SK-N-SH (cell line): ENCODE measurements at regions not wholly inside any gene's neighbourhood (a gene's known extent, or its start where the extent isn't known, plus 50 kb on each side); places are given as distances from the start of the nearest gene placed in this dataset.

Experiments
- CTCF ChIA-PET: fragments of 300-600, 350-600 bp; formaldehyde crosslinking; extraction: SDS; loops from one replicate; lab custom pipeline; 2021; lab: Yijun Ruan, JAX
- POLR2A ChIA-PET: fragments of 350-600 bp; sonication (Branson Sonifier 250); formaldehyde crosslinking; extraction: SDS; loops from one replicate; lab custom pipeline; 2020; ENCODE audit warnings: antibody characterized with exemption, inconsistent platforms; lab: Yijun Ruan, JAX
- DNase-seq: peaks from one replicate; pipeline ENCODE4 v3.0.0; 2012
- H2AFZ ChIP-seq: fragments of 200-600 bp; sonication (generic); 2 replicates; pipeline ENCODE4 v1.8.1; 2016; ENCODE audit warnings: antibody characterized with exemption, mild to moderate bottlenecking, low read depth
- H3F3A ChIP-seq: fragments of 200-600 bp; sonication (generic); replicated peaks from 2 replicates; pipeline ENCODE3; 2016; ENCODE audit warnings: antibody characterized with exemption, mild to moderate bottlenecking; ENCODE audit not compliant: insufficient read depth
- H3K27ac ChIP-seq, 2 experiments: fragments of 200-500 bp in 1 of 2; fragments of 200-600 bp in 1 of 2; sonication (Bioruptor generic) in 1 of 2; sonication (generic), shearing (Covaris generic) in 1 of 2; 2 replicates each; pipeline versions ENCODE4 v1.5.1 to v1.6.1; 2014 to 2016; ENCODE audit warnings: low read depth in 2 of 2, inconsistent platforms in 1 of 2, low read length in 1 of 2, mild to moderate bottlenecking in 1 of 2, mixed read lengths in 1 of 2
- H3K27me3 ChIP-seq: fragments of 200-600 bp; sonication (generic), shearing (Covaris generic); 2 replicates; pipeline ENCODE4 v1.6.1; 2016; ENCODE audit warnings: mixed run types; ENCODE audit not compliant: insufficient read depth
- H3K36me3 ChIP-seq, 2 experiments: fragments of 200-500 bp in 1 of 2; fragments of 200-600 bp in 1 of 2; sonication (Bioruptor generic) in 1 of 2; sonication (generic) in 1 of 2; replicated peaks in 1 of 2; 2 replicates each; pipeline versions ENCODE3 to v1.5.1; 2014 to 2016; ENCODE audit warnings: low read length in 1 of 2, mild to moderate bottlenecking in 1 of 2; ENCODE audit not compliant: insufficient read depth in 2 of 2, control insufficient read depth in 1 of 2
- H3K4me1 ChIP-seq, 2 experiments: fragments of 200-500 bp in 1 of 2; fragments of 200-600 bp in 1 of 2; sonication (Bioruptor generic) in 1 of 2; sonication (generic), shearing (Covaris generic) in 1 of 2; 2 replicates each; pipeline versions ENCODE4 v1.5.1 to v1.6.1; 2014 to 2016; ENCODE audit warnings: low read depth in 1 of 2, low read length in 1 of 2, mixed run types in 1 of 2; ENCODE audit not compliant: insufficient read depth in 2 of 2, control insufficient read depth in 1 of 2
- H3K4me2 ChIP-seq: fragments of 200-600 bp; sonication (generic), shearing (Covaris generic); 2 replicates; pipeline ENCODE4 v1.6.1; 2017; ENCODE audit warnings: mixed run types
- H3K4me3 ChIP-seq, 2 experiments: fragments of 200-500 bp in 1 of 2; fragments of 200-600 bp in 1 of 2; sonication (Bioruptor generic) in 1 of 2; sonication (generic), shearing (Covaris generic) in 1 of 2; 2 replicates each; pipeline versions ENCODE4 v1.5.1 to v1.8.1; 2014 to 2016; ENCODE audit warnings: low read depth in 2 of 2, inconsistent platforms in 1 of 2, low read length in 1 of 2, mild to moderate bottlenecking in 1 of 2, mixed read lengths in 1 of 2, moderate library complexity in 1 of 2
- H3K79me2 ChIP-seq: fragments of 200-600 bp; sonication (generic); 2 replicates; pipeline ENCODE4 v1.8.1; 2017; ENCODE audit warnings: mild to moderate bottlenecking; ENCODE audit not compliant: insufficient read depth
- H3K9ac ChIP-seq: fragments of 200-600 bp; sonication (generic); 2 replicates; pipeline ENCODE4 v1.6.1; 2017; ENCODE audit warnings: mixed run types
- H3K9me2 ChIP-seq: fragments of 200-600 bp; sonication (generic); 2 replicates; pipeline ENCODE4 v1.6.1; 2017; ENCODE audit warnings: mixed run types
- H3K9me3 ChIP-seq: fragments of 200-600 bp; sonication (generic); 2 replicates; pipeline ENCODE4 v1.6.1; 2017; ENCODE audit warnings: mixed run types, mild to moderate bottlenecking, moderate library complexity
- H4K20me1 ChIP-seq: fragments of 200-600 bp; sonication (generic); 2 replicates; pipeline ENCODE4 v1.6.1; 2017; ENCODE audit warnings: mild to moderate bottlenecking, mixed run types; ENCODE audit not compliant: insufficient read depth
- ELF1 ChIP-seq: IDR thresholded peaks from 2 replicates; pipeline ENCODE4 v1.4.0; 2012
- EP300 ChIP-seq, 2 experiments: IDR thresholded peaks; 2 replicates each; pipeline versions ENCODE4 v1.4.0 to v1.6.1; 2012; ENCODE audit warnings: borderline replicate concordance in 1 of 2, low read depth in 1 of 2, low read length in 1 of 2
- FOSL2 ChIP-seq: IDR thresholded peaks from 2 replicates; pipeline ENCODE4 v1.4.0; 2012; ENCODE audit warnings: low read depth, mild to moderate bottlenecking, moderate library complexity, borderline replicate concordance
- GATA2 ChIP-seq: sonication (generic); formaldehyde crosslinking; IDR thresholded peaks from 2 replicates; pipeline ENCODE4 v1.5.0; 2020; ENCODE audit warnings: mild to moderate bottlenecking, missing genetic modification reagents
- JUND ChIP-seq: IDR thresholded peaks from 2 replicates; pipeline ENCODE4 v1.4.0; 2012
- MAX ChIP-seq: IDR thresholded peaks from 2 replicates; pipeline ENCODE4 v1.4.0; 2012; ENCODE audit warnings: low read depth
- NFIC ChIP-seq: IDR thresholded peaks from 2 replicates; pipeline ENCODE4 v1.4.0; 2012; ENCODE audit warnings: borderline replicate concordance
- PBX3 ChIP-seq: IDR thresholded peaks from 2 replicates; pipeline ENCODE4; 2012
- POLR2AphosphoS5 ChIP-seq: IDR thresholded peaks from 2 replicates; pipeline ENCODE4 v1.6.1; 2012; ENCODE audit warnings: low read depth, low read length
- RAD21 ChIP-seq: IDR thresholded peaks from 2 replicates; pipeline ENCODE4 v1.6.1; 2012; ENCODE audit warnings: mild to moderate bottlenecking, low read length
- RCOR1 ChIP-seq: fragments of 150-350 bp; IDR thresholded peaks from 2 replicates; pipeline ENCODE4 v1.6.1; 2017; ENCODE audit warnings: antibody characterized with exemption, low read length
- RXRA ChIP-seq: IDR thresholded peaks from 2 replicates; pipeline ENCODE4 v1.4.0; 2012; ENCODE audit warnings: low read depth, mild to moderate bottlenecking, borderline replicate concordance
- SMC3 ChIP-seq: IDR thresholded peaks from 2 replicates; pipeline ENCODE4 v1.6.1; 2012; ENCODE audit warnings: low read depth, low read length, improper control_type of control experiment
- TAF1 ChIP-seq: IDR thresholded peaks from 2 replicates; pipeline ENCODE4 v1.6.1; 2012; ENCODE audit warnings: low read depth, mild to moderate bottlenecking, low read length, moderate library complexity, borderline replicate concordance
- TCF12 ChIP-seq: IDR thresholded peaks from 2 replicates; pipeline ENCODE4 v1.4.0; 2012
- TEAD4 ChIP-seq: IDR thresholded peaks from 2 replicates; pipeline ENCODE4 v1.4.0; 2012; ENCODE audit warnings: mild to moderate bottlenecking, borderline replicate concordance; ENCODE audit not compliant: insufficient read depth
- USF1 ChIP-seq: IDR thresholded peaks from 2 replicates; pipeline ENCODE4 v1.4.0; 2012; ENCODE audit warnings: low read depth, borderline replicate concordance
- USF2 ChIP-seq: fragments of 150-350 bp; IDR thresholded peaks from 2 replicates; pipeline ENCODE4 v1.6.1; 2017; ENCODE audit warnings: antibody characterized with exemption, low read length, low read depth, borderline replicate concordance
- YY1 ChIP-seq: IDR thresholded peaks from 2 replicates; pipeline ENCODE4 v1.4.0; 2012; ENCODE audit warnings: low read depth, mild to moderate bottlenecking
- ZBTB33 ChIP-seq: IDR thresholded peaks from 2 replicates; pipeline ENCODE4 v1.4.0; 2012; ENCODE audit warnings: low read depth, borderline replicate concordance
- WGBS: methylation state at CpG from one replicate; pipeline ENCODE4 v1.1.6; 2017; ENCODE audit warnings: low lambda C conversion rate; 5-methylcytosine and 5-hydroxymethylcytosine counted together

GRCh38 chr9:18404434-18405029 lies 69.4 kb upstream of the ADAMTSL1 start:
- Histone ChIP-seq H3K9me2 (no peaks in the 10 kb centered on the region), H3K27me3 (no peaks in the 10 kb centered on the region), H3K4me2 (0 out of 2 replicates have a peak overlapping the region, but pooled peaks have one; percentile 8), H3K4me3 (no peak overlapping the region), H3K27ac (peak overlapping the region in 1 of 2 experiments; percentile 22; a peak in 2 of 4 replicates), H3K36me3 (no peaks in the 10 kb centered on the region), H2AFZ (no peak overlapping the region), H3F3A (no peaks in the 10 kb centered on the region), H3K79me2 (no peaks in the 10 kb centered on the region), H3K9me3 (no peaks in the 10 kb centered on the region), H4K20me1 (no peaks in the 10 kb centered on the region), H3K9ac (no peak overlapping the region), H3K4me1 (no peaks in the 10 kb centered on the region; a peak in 1 of 4 replicates)
- ChIA-PET CTCF (interaction anchor here (1.1 kb wide), 1 partner anchor 624 kb away, joined by 3 read pairs; no protein-coding TSS in a partner anchor), POLR2A (no interaction called here)
- DNase-seq, result peak; percentile 2
- TF ChIP-seq USF2, result no peak
- TF ChIP-seq TCF12, result no peak
- WGBS, result 89% methylated on average over 3 of the region's 3 CpGs

- H3K27me3 ChIP-seq, result no peaks in the 10 kb centered on the region
- no peaks in the 10 kb centered on the region for H3K36me3 ChIP-seq
- no peaks in the 10 kb centered on the region for H3K79me2 ChIP-seq
- peak overlapping the region; percentile 22 to 36; a peak in 2 of 4 replicates for H3K27ac ChIP-seq
- H3K4me2 ChIP-seq, result 0 out of 2 replicates have a peak overlapping the region, but pooled peaks have one; percentile 8
- H3K9me3 ChIP-seq, result no peaks in the 10 kb centered on the region
- H3K4me1 ChIP-seq, result no peaks in the 10 kb centered on the region; a peak in 1 of 4 replicates
- POLR2A ChIA-PET, result no interaction called here
- no peak overlapping the region for H3K9ac ChIP-seq
- no peaks in the 10 kb centered on the region for H3K9me2 ChIP-seq
- H4K20me1 ChIP-seq, result no peaks in the 10 kb centered on the region
- no peak overlapping the region for H3K4me3 ChIP-seq
- H3F3A ChIP-seq, result no peaks in the 10 kb centered on the region
- CTCF ChIA-PET, result no interaction called here
- H2AFZ ChIP-seq, result peak overlapping the region; percentile 25; the same call in 1 of the 2 replicates
- DNase-seq, result no peak
- WGBS, result 60% methylated on average over 3 of the region's 3 CpGs
- no peak for TF ChIP-seq USF1
- TF ChIP-seq EP300 (IDR thresholded peaks at IDR 0.05; ENCODE audit: borderline replicate concordance in 1 of 2, low read depth in 1 of 2, low read length in 1 of 2), result peak in 1 of 2 experiments; percentile 68; a peak in 1 of 4 replicates
- no peak for TF ChIP-seq YY1
- TF ChIP-seq TCF12, result peak; percentile 89
- peak; percentile 66; the same call in 1 of the 2 replicates for TF ChIP-seq TEAD4
- no peak for TF ChIP-seq USF2
- TF ChIP-seq GATA2 (CRISPR knock-in tag), result no peak
- peak; percentile 69; the same call in 1 of the 2 replicates for TF ChIP-seq PBX3
- TF ChIP-seq JUND, result peak; percentile 53
- peak; percentile 37; the same call in 1 of the 2 replicates for TF ChIP-seq RAD21
- no peak for TF ChIP-seq RCOR1
- TF ChIP-seq ZBTB33, result peak; percentile 28; the same call in 1 of the 2 replicates
- TF ChIP-seq FOSL2, result peak; percentile 9; the same call in 1 of the 2 replicates
- TF ChIP-seq NFIC, result peak; percentile 95
- no peak for TF ChIP-seq ELF1
- no peak for TF ChIP-seq TAF1
- peak; percentile 90 for TF ChIP-seq RXRA
- peak; percentile 14; the same call in 1 of the 2 replicates for TF ChIP-seq POLR2AphosphoS5
- TF ChIP-seq SMC3, result peak; percentile 32
- peak; percentile 38; the same call in 1 of the 2 replicates for TF ChIP-seq MAX
These were observed 68.7 kb upstream of the ADAMTSL1 start for GRCh38 chr9:18405240-18405639.
